Cardiac fibroblast (primary cell): ENCODE measurements at regions not wholly inside any gene's neighbourhood (a gene's known extent, or its start where the extent isn't known, plus 50 kb on each side); places are given as distances from the start of the nearest gene placed in this dataset.

Experiments used
- DNase-seq, 2 donors: peaks; one replicate each; pipeline versions ENCODE4 v3.0.0 to v3.0.0-alpha.2; 2010; ENCODE audit warnings: low read depth in 2 of 2
- H3K4me3 ChIP-seq, 2 donors: replicated peaks in 1 of 2; 1 replicate in 1 of 2; 2 replicates in 1 of 2; pipeline ENCODE4 v1.5.1; 2011; ENCODE audit warnings: low read depth in 2 of 2, low read length in 2 of 2, mild to moderate bottlenecking in 2 of 2, moderate library complexity in 1 of 2
- CTCF ChIP-seq: IDR thresholded peaks from one replicate; pipeline ENCODE4 v1.5.1; 2011; ENCODE audit warnings: low read depth, mild to moderate bottlenecking, low read length, inconsistent platforms

DNA sequence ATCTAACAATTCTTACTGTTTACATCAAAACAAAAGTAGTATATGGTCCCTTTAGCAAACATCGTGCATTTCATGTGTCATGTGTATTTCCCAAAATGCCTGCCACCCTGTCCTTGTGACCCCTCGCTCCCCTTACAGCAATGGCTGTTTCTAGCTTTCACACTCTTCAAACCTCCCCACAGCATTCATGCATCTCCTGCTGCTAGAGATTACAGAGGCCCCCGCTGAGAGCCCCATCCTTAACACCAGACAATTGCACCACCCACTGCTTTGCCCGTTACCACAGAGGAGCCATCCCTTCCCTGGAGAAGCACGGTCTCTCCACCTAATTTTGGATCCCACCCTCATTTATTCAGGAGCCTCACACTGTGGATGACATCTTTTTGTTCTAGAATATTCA, 149.7 kb upstream of the IRX4 start:
- H3K4me3 ChIP-seq: no peak overlapping the region
- no peak for TF ChIP-seq CTCF
- DNase-seq: no peak

- H3K4me3 ChIP-seq: no peak overlapping the region
- TF ChIP-seq CTCF: no peak
- no peak for DNase-seq
These were observed 148.9 kb upstream of the IRX4 start for GRCh38 chr5:2031581-2031980.

DNA sequence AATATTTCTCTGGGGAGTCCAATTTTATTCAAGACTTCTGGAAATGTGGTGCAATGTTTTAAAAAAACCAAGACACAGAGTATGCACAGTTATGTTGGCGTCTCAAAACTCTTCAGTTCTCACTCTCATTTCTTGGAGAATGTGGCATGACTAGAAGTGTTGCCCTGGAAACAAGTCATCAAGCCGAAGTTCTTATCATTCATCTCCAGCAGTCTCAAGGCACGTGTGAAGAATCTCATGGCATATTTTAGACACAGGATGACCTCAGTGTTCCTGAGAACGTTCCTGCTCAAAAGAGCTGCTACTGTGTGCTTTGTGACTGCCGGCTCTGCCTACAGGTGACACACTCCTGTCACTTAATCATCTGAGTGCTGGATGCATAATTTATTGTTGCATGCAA, 147.4 kb upstream of the IRX4 start:
- no peak for TF ChIP-seq CTCF
- no peak overlapping the region for H3K4me3 ChIP-seq
- no peak for DNase-seq

DNA sequence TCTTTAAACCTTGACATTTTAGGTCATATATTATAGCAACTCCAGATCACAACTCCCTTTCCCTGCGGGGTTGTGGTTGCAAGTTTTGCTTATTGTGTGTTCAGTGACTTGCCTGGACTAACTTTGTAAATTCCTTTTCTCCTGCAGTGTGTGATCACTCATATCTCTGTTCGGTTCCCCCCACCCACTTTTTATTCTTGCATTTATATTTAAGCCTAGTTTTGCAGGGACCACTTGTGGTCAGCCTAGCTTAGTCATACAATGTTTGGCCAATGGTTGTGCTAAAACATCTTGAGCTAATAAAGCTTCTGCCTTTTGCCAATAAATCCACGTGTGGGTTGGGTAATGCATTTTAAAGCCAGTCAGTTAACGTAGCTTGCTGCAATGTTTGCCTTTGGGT, 146.5 kb upstream of the IRX4 start:
- H3K4me3 ChIP-seq: no peak overlapping the region
- no peak for TF ChIP-seq CTCF
- DNase-seq: no peak

DNA sequence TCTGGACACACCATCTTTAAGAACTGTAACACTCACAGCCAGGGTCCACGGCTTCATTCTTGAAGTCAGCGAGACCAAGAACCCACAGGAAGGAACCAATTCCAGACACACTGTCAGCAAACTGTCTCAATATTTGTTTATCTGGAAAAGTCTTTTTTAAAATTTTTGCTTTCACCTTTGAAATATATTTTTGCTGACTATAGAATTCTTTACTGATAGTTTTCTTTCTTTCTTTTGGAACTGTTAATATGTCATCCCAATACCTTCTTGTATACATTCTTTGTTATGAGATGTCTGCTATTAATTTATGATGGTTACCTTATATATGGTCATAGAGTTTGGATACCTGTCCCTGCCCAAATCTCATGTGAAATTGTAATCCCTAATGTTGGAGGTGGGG, 145.1 kb upstream of the IRX4 start:
- DNase-seq: no peak
- no peak for TF ChIP-seq CTCF
- H3K4me3 ChIP-seq: no peak overlapping the region

GRCh38 chr5:2024986-2025721, 142.4 kb upstream of the IRX4 start:
- no peak for TF ChIP-seq CTCF
- no peak for DNase-seq
- H3K4me3 ChIP-seq: no peak overlapping the region

DNA sequence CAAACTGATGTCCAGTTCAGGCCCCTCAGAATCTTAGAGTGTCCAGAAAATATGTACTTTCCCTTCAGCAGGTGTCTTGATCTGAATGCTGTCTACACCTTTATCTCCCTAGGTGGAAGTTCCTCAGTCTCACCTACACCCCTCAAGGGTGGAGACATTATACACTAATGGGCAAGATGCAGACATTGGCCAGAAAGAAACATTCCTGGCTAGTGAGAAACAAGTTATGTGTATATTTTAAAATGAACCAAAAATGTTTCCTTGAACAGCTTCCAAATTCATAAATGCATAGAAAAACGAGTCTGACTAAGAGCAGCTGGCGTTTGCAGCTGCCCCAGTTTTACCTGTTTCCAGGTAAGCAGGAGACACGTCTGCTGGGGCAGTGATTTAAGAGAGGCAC, 140.5 kb upstream of the IRX4 start:
- no peak for TF ChIP-seq CTCF
- no peak overlapping the region for H3K4me3 ChIP-seq
- DNase-seq: no peak
